ENCODE measurements at regions not wholly inside any gene's neighbourhood (a gene's known extent, or its start where the extent isn't known, plus 50 kb on each side); places are given as distances from the start of the nearest gene placed in this dataset.
"Not testable (repeated sequence)": the region's sequence is repeated elsewhere in the genome, so short reads cannot be mapped to it uniquely, and the experiment has no call there.

- Mint-ChIP-seq H3K27ac (no peak overlapping the region), H3K4me3 (no peak overlapping the region), H3K4me1 (no peaks in the 10 kb centered on the region), H3K36me3 (no peaks in the 10 kb centered on the region), H3K9me3 (peaks cover 13% of the 10 kb centered on the region), H3K27me3 (ENCODE audit: low read depth) (peaks cover under 1% of the 10 kb centered on the region; the same call in 1 of the 2 replicates)
- no peak for DNase-seq (ENCODE audit: low spot score)
- TF ChIP-seq OVOL2 (CRISPR knock-in tag; IDR thresholded peaks at IDR 0.05; ENCODE audit: borderline replicate concordance) (no peak), ERG (CRISPR knock-in tag; IDR thresholded peaks at IDR 0.05) (no peak), NR1H2 (CRISPR knock-in tag; IDR thresholded peaks at IDR 0.05) (no peak), AR (CRISPR knock-in tag; IDR thresholded peaks at IDR 0.05) (no peak)
- no peak for ATAC-seq
- CTCF ChIA-PET, result no interaction called here
- POLR2A ChIA-PET, result no interaction called here
Measured at GRCh38 chr5:155711882-155712281, 615.1 kb upstream of the SGCD start.

- DNase-seq (ENCODE audit: low spot score), result not testable (repeated sequence)
Measured at GRCh38 chr5:155714435-155714834, 612.5 kb upstream of the SGCD start.

GRCh38 chr5:155726267-155726666, 600.7 kb upstream of the SGCD start:
- Mint-ChIP-seq H3K4me1 (peaks cover 16% of the 10 kb centered on the region), H3K27me3 (ENCODE audit: low read depth) (peaks cover 73% of the 10 kb centered on the region), H3K36me3 (no peaks in the 10 kb centered on the region), H3K27ac (no peak overlapping the region), H3K4me3 (0 out of 2 replicates have a peak overlapping the region, but pooled peaks have one; percentile 25), H3K9me3 (no peaks in the 10 kb centered on the region)
- TF ChIP-seq PREB (CRISPR knock-in tag; IDR thresholded peaks at IDR 0.05; ENCODE audit: borderline replicate concordance), result no peak
- TF ChIP-seq SOX15 (CRISPR knock-in tag; IDR thresholded peaks at IDR 0.05), result no peak
- TF ChIP-seq ZNF219 (CRISPR knock-in tag; IDR thresholded peaks at IDR 0.05; ENCODE audit: borderline replicate concordance), result 0 out of 2 replicates have a peak, but pooled peaks have one; percentile 41
- 0 out of 2 replicates have a peak, but pooled peaks have one; percentile 39 for TF ChIP-seq JUN (CRISPR knock-in tag; IDR thresholded peaks at IDR 0.05)
- 0 out of 2 replicates have a peak, but pooled peaks have one; percentile 24 for TF ChIP-seq FOXK1 (CRISPR knock-in tag; IDR thresholded peaks at IDR 0.05)
- no peak for TF ChIP-seq ZNF423 (CRISPR knock-in tag; IDR thresholded peaks at IDR 0.05)
- TF ChIP-seq FOXP4 (CRISPR knock-in tag; IDR thresholded peaks at IDR 0.05), result no peak
- TF ChIP-seq ZNF232 (CRISPR knock-in tag; IDR thresholded peaks at IDR 0.05), result 0 out of 2 replicates have a peak, but pooled peaks have one; percentile 37
- DNase-seq (ENCODE audit: low spot score), result peak; percentile 59
- CTCF ChIA-PET, result interaction anchor here (1.3 kb wide), 1 partner anchor 26 kb away, joined by 6 read pairs; no protein-coding TSS in a partner anchor
- POLR2A ChIA-PET, result no interaction called here
- no peak for ATAC-seq

More at GRCh38 chr5:155714435-155714834, 612.5 kb upstream of the SGCD start:
- H3K36me3 Mint-ChIP-seq, H3K27ac Mint-ChIP-seq, H3K4me1 Mint-ChIP-seq, H3K4me3 Mint-ChIP-seq, POLR2A ChIA-PET, CTCF ChIA-PET, ATAC-seq: not testable (repeated sequence)
- Mint-ChIP-seq H3K27me3 (ENCODE audit: low read depth) (peaks cover 11% of the 10 kb centered on the region), H3K9me3 (peaks cover 17% of the 10 kb centered on the region)
